ENCODE measurements at regions not wholly inside any gene's neighbourhood (a gene's known extent, or its start where the extent isn't known, plus 50 kb on each side); places are given as distances from the start of the nearest gene placed in this dataset.

GRCh38 chr1:37244815-37245214, 210.5 kb upstream of the GRIK3 start:
- TF ChIP-seq CTCF (IDR thresholded peaks at IDR 0.05; ENCODE audit: insufficient read depth, low read length) (no peak), POLR2AphosphoS5 (IDR thresholded peaks at IDR 0.05; ENCODE audit: low read depth) (no peak), REST (IDR thresholded peaks at IDR 0.05; ENCODE audit: insufficient replicate concordance, low read depth) (no peak), GABPA (IDR thresholded peaks at IDR 0.05; ENCODE audit: low read depth) (no peak)
